ENCODE measurements at regions not wholly inside any gene's neighbourhood (a gene's known extent, or its start where the extent isn't known, plus 50 kb on each side); places are given as distances from the start of the nearest gene placed in this dataset.

DNA sequence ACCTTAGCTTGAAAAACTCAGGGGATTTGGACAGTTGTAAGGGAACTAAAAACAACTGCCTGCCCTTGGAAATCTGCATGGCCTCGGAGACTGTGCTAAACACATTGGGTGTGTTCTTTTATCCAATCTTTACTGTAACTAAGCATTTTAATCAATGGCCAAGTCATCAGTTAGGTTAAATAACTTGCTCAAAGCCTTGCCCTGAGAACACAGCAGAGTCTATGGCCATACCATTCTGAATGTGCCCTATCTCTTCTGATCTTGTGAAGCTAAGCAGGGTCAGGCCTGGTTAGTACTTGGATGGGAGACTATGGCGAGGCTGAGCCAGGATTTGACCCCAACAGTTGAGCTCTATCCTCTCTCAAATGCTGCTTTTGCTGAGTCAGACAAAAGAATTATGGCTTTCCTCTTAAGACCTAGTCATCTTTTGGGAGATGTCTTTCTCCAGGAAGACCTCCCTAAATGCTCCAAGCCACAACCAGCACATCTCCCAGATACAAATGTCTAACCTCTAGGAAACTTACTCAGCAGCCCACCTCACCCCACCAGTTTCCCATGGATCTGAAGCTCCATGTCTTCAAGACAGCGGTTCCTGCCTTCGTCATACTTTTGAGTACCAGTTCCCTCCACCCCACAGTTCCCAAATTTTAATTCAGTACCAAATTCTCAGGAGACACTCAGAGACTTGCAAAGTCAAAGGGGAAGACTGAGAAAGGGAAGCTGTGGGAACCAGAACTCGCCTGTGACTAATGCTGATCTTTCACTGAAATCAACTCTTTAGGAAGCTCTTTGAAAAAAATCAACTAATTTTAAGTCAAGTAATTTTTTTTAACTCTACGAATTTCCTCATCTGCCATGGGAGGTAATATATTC is 336.1 kb downstream of the MAF start:
- DNase-seq = peak in 3 of 42 donors; percentile 6 to 31 (median 11)

DNA sequence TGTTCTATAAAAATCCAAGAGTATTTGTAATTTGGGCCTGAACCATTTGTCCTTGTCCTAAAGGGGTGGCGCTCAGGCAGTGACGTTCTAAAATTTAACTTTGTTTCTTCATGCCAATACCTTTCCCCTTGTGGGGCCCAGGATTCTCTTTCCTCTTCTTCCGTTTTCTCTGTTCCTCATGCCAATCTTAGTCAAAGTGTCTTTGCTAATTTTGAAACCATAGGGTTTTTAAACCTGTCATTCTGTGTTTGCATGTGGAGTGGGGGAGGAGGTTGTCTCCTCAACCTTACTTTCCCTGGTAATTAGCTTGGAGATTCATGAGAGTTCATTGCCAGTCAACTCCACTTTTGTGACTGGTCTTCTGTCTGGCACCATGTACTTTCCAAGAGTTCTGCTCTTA is 337.1 kb downstream of the MAF start:
- peak in 1 of 42 donors; percentile 6 for DNase-seq
- intact Hi-C loops (cut with DNase I) = loop anchor here (10.0 kb wide), 1 partner anchor 341 kb away; the partner anchor contains the start of gene MAF

More for the DNA sequence above, 336.1 kb downstream of the MAF start:
- intact Hi-C loops (cut with DNase I) = loop anchor here (10.0 kb wide), 1 partner anchor 340 kb away; the partner anchor contains the start of gene MAF

Data from head of caudate nucleus (tissue), 42 donors.